K562 (cell line): ENCODE measurements at regions not wholly inside any gene's neighbourhood (a gene's known extent, or its start where the extent isn't known, plus 50 kb on each side); places are given as distances from the start of the nearest gene placed in this dataset.
A peak's percentile ranks its signal among the peaks of the same experiment; 100 is the strongest.

ENCODE experiments used
- C11orf30 ChIP-seq: fragments of 450-650 bp; IDR thresholded peaks from 2 replicates; pipeline ENCODE4 v1.6.1; 2016; ENCODE audit warnings: low read depth, mild to moderate bottlenecking
- CGGBP1 ChIP-seq: fragments of 250-450 bp; sonication (Bioruptor Pico); IDR thresholded peaks from 2 replicates; pipeline ENCODE4 v1.9.0; 2021; ENCODE audit warnings: mild to moderate bottlenecking
- EP400 ChIP-seq: fragments of 450-650 bp; IDR thresholded peaks from 2 replicates; pipeline ENCODE4 v1.6.1; 2017; ENCODE audit warnings: antibody characterized with exemption, mild to moderate bottlenecking, moderate library complexity
- FOSL1 ChIP-seq: fragments of 200-800 bp; sonication (Bioruptor generic); conservative IDR thresholded peaks from 2 replicates; pipeline ENCODE4 v1.6.1; 2016; ENCODE audit warnings: missing genetic modification characterization, missing compliant biosample characterization
- GABPB2 ChIP-seq: fragments of 250-450 bp; sonication (Bioruptor Pico); conservative IDR thresholded peaks from 2 replicates; pipeline ENCODE4 v1.5.1; 2021; ENCODE audit warnings: mild to moderate bottlenecking
- GTF2F1 ChIP-seq: IDR thresholded peaks from 2 replicates; pipeline ENCODE4 v1.6.1; 2011; ENCODE audit warnings: low read depth, low read length, improper control_type of control experiment
- HMGN3 ChIP-seq: IDR thresholded peaks from 2 replicates; pipeline ENCODE4 v1.6.1; 2011; ENCODE audit warnings: borderline replicate concordance, low read depth, mild to moderate bottlenecking, mixed read lengths, low read length; ENCODE audit not compliant: insufficient read length; ENCODE audit errors: extremely low read depth
- ILK ChIP-seq: fragments of 450-650 bp; IDR thresholded peaks from 2 replicates; pipeline ENCODE4 v1.6.1; 2016; ENCODE audit warnings: missing genetic modification characterization, low read depth, mild to moderate bottlenecking, missing compliant biosample characterization, moderate library complexity, borderline replicate concordance
- PATZ1 ChIP-seq: fragments of 250-450 bp; sonication (Bioruptor Pico); IDR thresholded peaks from 2 replicates; pipeline ENCODE4 v1.5.0; 2020; ENCODE audit warnings: mild to moderate bottlenecking, borderline replicate concordance
- PML ChIP-seq: IDR thresholded peaks from 2 replicates; pipeline ENCODE4 v1.6.1; 2012; ENCODE audit warnings: low read length, inconsistent platforms
- PURB ChIP-seq: sonication (generic); formaldehyde crosslinking; IDR thresholded peaks from 2 replicates; pipeline ENCODE4 v1.9.0; 2021; ENCODE audit warnings: low read depth, mild to moderate bottlenecking, missing genetic modification reagents
- SIN3B ChIP-seq: fragments of 450-650 bp; IDR thresholded peaks from 2 replicates; pipeline ENCODE4 v1.6.1; 2017; ENCODE audit warnings: low read depth, mild to moderate bottlenecking, moderate library complexity
- SMARCE1 ChIP-seq: fragments of 450-650 bp; IDR thresholded peaks from 2 replicates; pipeline ENCODE4 v1.7.1; 2016; ENCODE audit warnings: mild to moderate bottlenecking
- SREBF1 ChIP-seq: fragments of 150-350 bp; IDR thresholded peaks from 2 replicates; pipeline ENCODE4 v1.6.1; 2014; ENCODE audit warnings: antibody characterized with exemption, low read depth, low read length, borderline replicate concordance
- STAT5A ChIP-seq: IDR thresholded peaks from 2 replicates; pipeline ENCODE4 v1.6.1; 2012; ENCODE audit warnings: low read length, inconsistent platforms, borderline replicate concordance
- TAL1 ChIP-seq: fragments of 450-650 bp; IDR thresholded peaks from 2 replicates; pipeline ENCODE4 v1.6.1; 2016; ENCODE audit warnings: mild to moderate bottlenecking
- TCF3 ChIP-seq: sonication (generic); formaldehyde crosslinking; IDR thresholded peaks from 2 replicates; pipeline ENCODE4 v1.4.0; 2020; ENCODE audit warnings: mild to moderate bottlenecking, missing genetic modification reagents
- TFAP4 ChIP-seq: sonication (generic); formaldehyde crosslinking; IDR thresholded peaks from 2 replicates; pipeline ENCODE4 v1.8.0; 2022; ENCODE audit warnings: missing genetic modification reagents, mild to moderate bottlenecking, moderate library complexity, borderline replicate concordance
- XRCC5 ChIP-seq: fragments of 200-400 bp; formaldehyde crosslinking; IDR thresholded peaks from 2 replicates; pipeline ENCODE4 v1.6.1; 2017; ENCODE audit warnings: low read depth, mild to moderate bottlenecking, low read length
- ZBTB49 ChIP-seq: sonication (generic); formaldehyde crosslinking; IDR thresholded peaks from 2 replicates; pipeline ENCODE4 v1.8.0; 2022; ENCODE audit warnings: missing genetic modification reagents, mild to moderate bottlenecking, borderline replicate concordance
- ZFP30 ChIP-seq: fragments of 250-450 bp; sonication (Bioruptor Pico); IDR thresholded peaks from 2 replicates; pipeline ENCODE4 v1.8.0; 2022; ENCODE audit warnings: moderate library complexity, mild to moderate bottlenecking, inconsistent platforms, borderline replicate concordance
- ZFPM2 ChIP-seq: fragments of 250-450 bp; sonication (Bioruptor Pico); IDR thresholded peaks from 2 replicates; pipeline ENCODE4 v1.5.1; 2022; ENCODE audit warnings: mild to moderate bottlenecking
- ZNF239 ChIP-seq: fragments of 250-450 bp; sonication (Bioruptor Pico); IDR thresholded peaks from 2 replicates; pipeline ENCODE4 v1.4.0; 2020; ENCODE audit warnings: mild to moderate bottlenecking
- ZNF436 ChIP-seq: fragments of 250-450, 450-650 bp; sonication (Bioruptor Pico); formaldehyde crosslinking; IDR thresholded peaks from 2 replicates; pipeline ENCODE4 v1.7.0; 2020; ENCODE audit warnings: mild to moderate bottlenecking
- ZNF561 ChIP-seq: fragments of 450-650 bp; formaldehyde crosslinking; conservative IDR thresholded peaks from 2 replicates; pipeline ENCODE4 v1.4.0; 2020; ENCODE audit warnings: mild to moderate bottlenecking, moderate library complexity
- ZNF589 ChIP-seq: fragments of 200-800 bp; sonication (Bioruptor generic); IDR thresholded peaks from 2 replicates; pipeline ENCODE4 v1.6.1; 2016; ENCODE audit warnings: low read depth, missing genetic modification characterization, missing compliant biosample characterization
- ZNF644 ChIP-seq: fragments of 200-800 bp; sonication (Bioruptor generic); IDR thresholded peaks from 2 replicates; pipeline ENCODE4 v1.6.1; 2016; ENCODE audit warnings: low read depth, missing genetic modification characterization, missing compliant biosample characterization

GRCh38 chr18:30387401-30387800 is 655.1 kb downstream of the DSC3 start (continued):
- TF ChIP-seq PATZ1 (CRISPR knock-in tag) (no peak), ZNF589 (no peak), ILK (no peak), SREBF1 (no peak), GTF2F1 (no peak), FOSL1 (tag) (no peak), HMGN3 (no peak), PURB (CRISPR knock-in tag) (no peak), GABPB2 (CRISPR knock-in tag) (no peak), EP400 (peak; percentile 28; the same call in 1 of the 2 replicates), STAT5A (peak; percentile 71), ZFP30 (no peak), TCF3 (no peak; the same call in 1 of the 2 replicates), ZNF239 (no peak), SIN3B (no peak), ZNF644 (tag) (no peak), TFAP4 (CRISPR knock-in tag) (no peak), C11orf30 (no peak), ZNF436 (CRISPR knock-in tag) (no peak), SMARCE1 (peak; percentile 22; the same call in 1 of the 2 replicates), ZBTB49 (CRISPR knock-in tag) (no peak), PML (no peak), CGGBP1 (no peak), XRCC5 (no peak), ZNF561 (CRISPR knock-in tag) (no peak), TAL1 (peak; percentile 49; the same call in 1 of the 2 replicates), ZFPM2 (CRISPR knock-in tag) (no peak)
